ENCODE measurements at regions not wholly inside any gene's neighbourhood (a gene's known extent, or its start where the extent isn't known, plus 50 kb on each side); places are given as distances from the start of the nearest gene placed in this dataset.

GRCh38 chr11:128351168-128351567 lies 236.2 kb downstream of the ETS1 start:
- no peak for DNase-seq
- no peaks in the 10 kb centered on the region for H3K27me3 ChIP-seq (ENCODE audit: low read depth)
- H3K9me3 ChIP-seq (replicated peaks) = no peaks in the 10 kb centered on the region
- H3K4me1 ChIP-seq = no peaks in the 10 kb centered on the region
- intact Hi-C loops (cut with micrococcal nuclease) = no loop called here
- no peak for TF ChIP-seq CTCF (IDR thresholded peaks at IDR 0.05; ENCODE audit: borderline replicate concordance)
- no peak overlapping the region for H3K4me3 ChIP-seq
- H3K36me3 ChIP-seq = no peaks in the 10 kb centered on the region
- H3K27ac ChIP-seq (replicated peaks) = no peak overlapping the region

- Histone ChIP-seq H3K9me3 (replicated peaks) (no peaks in the 10 kb centered on the region), H3K36me3 (no peaks in the 10 kb centered on the region), H3K27ac (replicated peaks) (no peak overlapping the region), H3K4me3 (no peak overlapping the region), H3K4me1 (no peaks in the 10 kb centered on the region), H3K27me3 (ENCODE audit: low read depth) (no peaks in the 10 kb centered on the region)
- TF ChIP-seq CTCF (IDR thresholded peaks at IDR 0.05; ENCODE audit: borderline replicate concordance) = no peak
- intact Hi-C loops (cut with micrococcal nuclease) = no loop called here
- no peak for DNase-seq
Measured at GRCh38 chr11:128349650-128350299, 237.6 kb downstream of the ETS1 start.

- H3K4me3 ChIP-seq = no peak overlapping the region
- no peak for TF ChIP-seq CTCF (IDR thresholded peaks at IDR 0.05; ENCODE audit: borderline replicate concordance)
- H3K4me1 ChIP-seq = peaks cover 21% of the 10 kb centered on the region
- no peaks in the 10 kb centered on the region for H3K36me3 ChIP-seq
- no peaks in the 10 kb centered on the region for H3K27me3 ChIP-seq (ENCODE audit: low read depth)
- intact Hi-C loops (cut with micrococcal nuclease) = no loop called here
- no peak for DNase-seq
- no peaks in the 10 kb centered on the region for H3K9me3 ChIP-seq (replicated peaks)
- no peak overlapping the region for H3K27ac ChIP-seq (replicated peaks)
Measured at GRCh38 chr11:128346804-128347203, 240.6 kb downstream of the ETS1 start.

GRCh38 chr11:128345316-128345715 lies 242.0 kb downstream of the ETS1 start:
- no peak for TF ChIP-seq CTCF (IDR thresholded peaks at IDR 0.05; ENCODE audit: borderline replicate concordance)
- no peak for DNase-seq
- H3K27ac ChIP-seq (replicated peaks) = no peak overlapping the region
- intact Hi-C loops (cut with micrococcal nuclease) = no loop called here
- no peaks in the 10 kb centered on the region for H3K36me3 ChIP-seq
- no peak overlapping the region for H3K4me3 ChIP-seq
- H3K4me1 ChIP-seq = peaks cover 36% of the 10 kb centered on the region
- no peaks in the 10 kb centered on the region for H3K27me3 ChIP-seq (ENCODE audit: low read depth)
- H3K9me3 ChIP-seq (replicated peaks) = no peaks in the 10 kb centered on the region

- no peak for TF ChIP-seq CTCF (IDR thresholded peaks at IDR 0.05; ENCODE audit: borderline replicate concordance)
- no peak for DNase-seq
- Histone ChIP-seq H3K4me1 (peaks cover 36% of the 10 kb centered on the region), H3K36me3 (no peaks in the 10 kb centered on the region), H3K27me3 (ENCODE audit: low read depth) (no peaks in the 10 kb centered on the region), H3K9me3 (replicated peaks) (no peaks in the 10 kb centered on the region), H3K27ac (replicated peaks) (peak overlapping the region; percentile 88), H3K4me3 (no peak overlapping the region)
- intact Hi-C loops (cut with micrococcal nuclease) = no loop called here
Measured at GRCh38 chr11:128343870-128344269, 243.5 kb downstream of the ETS1 start.

All from left ventricle myocardium inferior (tissue), 1 donor.